HG03442 (cell line): ENCODE measurements at regions not wholly inside any gene's neighbourhood (a gene's known extent, or its start where the extent isn't known, plus 50 kb on each side); places are given as distances from the start of the nearest gene placed in this dataset.
A peak's percentile ranks its signal among the peaks of the same experiment; 100 is the strongest.
"Not testable (repeated sequence)": the region's sequence is repeated elsewhere in the genome, so short reads cannot be mapped to it uniquely, and the experiment has no call there.

Source experiments
- ATAC-seq: cut with Tn5 transposase; IDR thresholded peaks from one replicate; pipeline ENCODE4 v1.9.1; 2021; ENCODE audit warnings: mild to moderate bottlenecking, moderate library complexity; ENCODE audit not compliant: unreplicated experiment

DNA sequence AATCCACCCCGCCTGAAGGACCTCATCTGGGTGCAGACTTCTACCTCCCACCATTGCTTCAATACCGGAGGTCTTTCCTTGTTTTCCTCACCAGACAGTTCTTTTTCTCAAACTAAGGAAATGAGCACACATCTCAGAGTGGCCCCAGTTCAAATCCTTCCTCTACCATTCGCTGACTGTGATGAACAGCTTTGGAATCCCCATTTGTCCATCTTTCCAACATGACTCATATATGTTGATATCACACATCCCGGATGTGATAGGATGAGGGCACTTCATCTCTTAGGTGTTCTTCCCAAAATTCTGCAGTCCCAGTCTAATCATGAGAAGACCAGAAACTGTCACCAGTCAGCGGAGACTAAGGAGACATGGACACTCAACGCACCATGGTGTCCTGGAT, 67.9 kb upstream of the SMURF2 start:
- not testable (repeated sequence) for ATAC-seq

DNA sequence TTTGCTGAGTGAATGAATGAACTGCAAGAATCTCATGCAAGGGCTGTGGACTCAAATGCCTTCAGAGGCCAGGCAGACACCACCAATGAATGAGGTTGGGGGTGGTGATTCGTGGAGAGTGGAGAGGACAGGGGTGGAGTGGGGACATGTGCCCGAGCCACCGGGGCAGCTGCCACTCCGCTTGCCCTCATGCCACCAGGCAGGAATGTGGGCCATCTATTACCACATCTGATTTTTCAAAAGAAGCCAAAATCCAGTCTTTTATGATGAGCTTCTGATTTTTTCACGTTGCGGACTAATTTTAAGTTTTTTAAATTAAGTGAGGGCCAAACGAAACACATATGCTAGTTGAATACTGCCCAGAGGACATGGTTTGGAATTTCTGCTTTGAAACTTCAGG, 67.1 kb upstream of the SMURF2 start:
- ATAC-seq, result no peak

DNA sequence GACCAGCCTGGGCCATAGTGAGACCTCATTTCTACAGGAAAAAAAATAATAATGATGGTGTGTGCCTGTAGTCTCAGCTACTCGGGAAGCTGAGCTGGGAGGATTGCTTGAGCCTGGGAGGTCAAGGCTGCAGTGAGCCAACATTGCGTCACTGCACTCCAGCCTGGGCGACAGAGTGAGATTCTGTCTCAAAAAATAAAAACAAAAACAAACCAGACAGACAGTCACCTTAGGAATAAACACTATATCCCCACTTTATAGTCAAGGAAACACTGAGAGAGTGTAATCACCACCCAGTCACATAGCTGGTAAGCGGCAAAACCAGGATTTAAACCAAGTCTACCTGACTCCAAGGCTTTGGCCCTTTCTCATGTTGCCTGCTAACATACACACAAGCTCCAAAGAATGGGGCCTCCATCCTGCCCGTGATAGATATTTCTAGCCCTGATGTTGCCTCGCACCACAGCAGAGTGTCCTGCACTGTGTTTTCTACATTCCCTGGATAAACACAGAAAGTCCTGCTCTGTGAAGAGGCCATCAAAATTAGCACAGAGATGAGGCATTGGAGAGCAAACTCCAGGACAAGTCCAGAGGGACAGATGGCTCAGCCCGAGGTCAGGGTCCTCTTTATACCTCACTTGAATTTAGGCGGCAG, 66.1 kb upstream of the SMURF2 start:
- no peak for ATAC-seq

DNA sequence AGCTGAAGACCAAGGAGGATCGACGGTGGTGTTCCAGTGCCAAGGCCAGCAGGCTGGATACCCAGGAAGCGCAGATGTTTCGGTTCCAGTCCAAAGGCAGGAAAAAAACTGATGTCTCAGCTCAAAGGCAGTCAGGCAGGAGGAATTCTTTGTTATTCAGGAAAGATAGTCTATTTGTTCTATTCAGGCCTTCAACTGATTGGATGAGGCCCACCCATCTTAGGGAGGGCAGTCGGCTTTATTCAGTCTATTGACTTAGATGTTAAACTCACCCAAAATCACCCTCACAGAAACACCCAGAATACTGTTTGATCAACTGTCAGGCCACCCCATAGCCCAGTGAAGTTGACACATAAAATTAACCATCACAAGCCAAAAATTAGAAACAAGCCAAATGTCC, 63.9 kb upstream of the SMURF2 start:
- not testable (repeated sequence) for ATAC-seq

DNA sequence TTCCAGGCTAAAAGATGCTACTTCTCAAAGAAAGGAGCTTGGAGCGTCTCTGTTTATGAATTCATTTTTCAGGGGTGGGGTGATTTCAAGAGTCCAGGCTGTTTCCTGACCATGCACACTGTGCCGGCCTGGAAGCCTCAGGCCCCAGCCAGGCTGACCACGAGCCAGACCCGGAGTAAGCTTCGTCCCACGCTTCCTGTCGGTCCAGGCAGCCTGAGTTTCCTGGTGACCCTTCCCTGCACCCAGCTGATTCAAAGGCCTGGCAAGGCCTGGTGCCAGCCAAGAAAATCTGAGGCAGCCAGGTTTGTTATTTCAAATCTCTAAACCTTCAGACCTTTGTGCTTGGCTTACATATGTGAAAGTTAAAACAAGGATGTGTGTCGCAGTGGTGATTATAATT, 62.1 kb upstream of the SMURF2 start:
- not testable (repeated sequence) for ATAC-seq

DNA sequence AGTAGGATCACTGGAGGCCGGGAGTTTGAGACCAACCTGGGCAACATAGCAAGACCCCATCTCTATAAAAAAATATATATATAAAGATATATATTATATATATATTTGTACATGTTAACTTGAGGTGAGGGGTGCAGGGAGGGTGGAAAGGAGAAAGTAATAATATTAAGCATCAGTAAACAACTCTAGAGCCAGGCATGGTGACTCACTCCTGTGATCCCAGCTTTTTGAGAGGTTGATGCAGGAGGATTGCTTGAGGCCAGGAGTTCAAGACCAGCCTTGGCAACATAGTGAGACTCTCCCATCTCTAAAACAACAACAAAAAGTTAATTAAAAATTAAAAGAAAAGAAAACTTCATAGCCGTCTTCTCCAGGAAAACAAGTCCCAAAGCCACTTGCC, 61.7 kb upstream of the SMURF2 start:
- no peak for ATAC-seq

DNA sequence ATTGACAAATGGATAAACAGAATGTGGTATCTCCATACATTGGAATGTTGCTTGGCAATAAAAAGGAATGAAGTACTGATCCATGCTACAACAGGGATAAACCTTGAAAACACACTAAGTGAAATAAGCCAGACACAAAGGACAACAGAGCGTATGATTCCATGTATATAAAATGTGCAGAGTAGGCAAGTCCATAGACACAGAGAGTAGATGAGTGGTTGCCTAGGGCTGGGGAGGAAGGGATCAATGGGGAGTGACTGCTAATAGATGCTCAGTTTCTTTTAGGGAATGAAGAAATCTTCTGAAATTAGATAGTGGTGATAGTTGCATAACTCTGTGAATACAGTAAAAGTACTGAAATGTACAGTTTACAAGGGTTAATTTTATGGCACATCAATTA, 59.4 kb upstream of the SMURF2 start:
- ATAC-seq, result not testable (repeated sequence)

DNA sequence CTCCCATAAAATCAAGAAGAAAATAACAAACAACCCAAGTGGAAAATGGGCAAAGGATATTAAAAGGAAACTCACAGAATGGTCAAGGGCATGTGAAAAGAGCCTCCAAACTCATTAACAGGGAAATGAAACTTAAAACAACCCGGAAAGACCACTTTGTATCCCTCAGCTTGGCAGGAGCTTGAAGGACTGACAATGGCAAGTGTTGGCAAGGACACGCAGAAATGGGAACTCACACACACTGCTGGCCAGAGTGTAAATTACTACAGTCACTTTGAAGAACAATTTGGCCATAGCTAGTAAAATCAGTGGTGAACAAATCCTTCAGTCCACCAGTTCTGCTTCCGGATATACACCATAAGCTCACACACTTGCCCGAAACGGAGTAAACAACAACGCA, 58.1 kb upstream of the SMURF2 start:
- not testable (repeated sequence) for ATAC-seq

DNA sequence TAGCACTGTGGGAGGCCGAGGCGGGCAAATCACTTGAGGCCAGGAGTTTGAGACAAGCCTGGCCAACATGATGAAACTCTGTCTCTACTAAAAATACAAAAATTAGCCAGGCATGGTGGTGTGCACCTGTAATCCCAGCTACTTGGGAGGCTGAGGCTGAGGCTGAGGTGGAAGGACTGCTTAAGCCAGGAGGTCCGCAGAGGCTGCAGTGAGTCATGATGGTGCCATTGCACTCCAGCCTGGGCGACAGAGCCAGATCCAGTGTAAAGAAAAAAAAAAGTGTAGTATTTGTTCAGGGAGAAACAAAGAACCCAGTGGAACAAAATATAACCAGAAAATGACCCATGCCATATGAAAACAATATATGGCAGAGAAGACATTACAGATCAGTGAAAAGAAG, 57.4 kb upstream of the SMURF2 start:
- not testable (repeated sequence) for ATAC-seq

DNA sequence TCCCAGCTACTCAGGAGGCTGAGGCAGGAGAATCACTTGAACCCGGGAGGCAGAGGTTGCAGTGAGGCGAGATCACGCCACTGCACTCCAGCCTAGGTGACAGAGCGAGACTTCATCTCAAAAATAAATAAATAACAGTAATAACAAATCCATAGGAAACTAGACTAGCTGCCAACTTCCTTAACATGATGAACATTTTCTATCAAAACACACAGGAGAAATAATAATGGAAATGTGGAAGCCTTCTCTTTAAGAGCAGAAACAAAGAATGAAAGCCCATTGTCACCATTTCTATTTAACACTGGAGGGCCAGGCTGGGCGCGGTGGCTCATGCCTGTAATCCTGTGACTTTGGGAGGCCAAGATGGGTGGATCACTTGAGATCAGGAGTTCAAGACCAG, 56.7 kb upstream of the SMURF2 start:
- ATAC-seq, result not testable (repeated sequence)

DNA sequence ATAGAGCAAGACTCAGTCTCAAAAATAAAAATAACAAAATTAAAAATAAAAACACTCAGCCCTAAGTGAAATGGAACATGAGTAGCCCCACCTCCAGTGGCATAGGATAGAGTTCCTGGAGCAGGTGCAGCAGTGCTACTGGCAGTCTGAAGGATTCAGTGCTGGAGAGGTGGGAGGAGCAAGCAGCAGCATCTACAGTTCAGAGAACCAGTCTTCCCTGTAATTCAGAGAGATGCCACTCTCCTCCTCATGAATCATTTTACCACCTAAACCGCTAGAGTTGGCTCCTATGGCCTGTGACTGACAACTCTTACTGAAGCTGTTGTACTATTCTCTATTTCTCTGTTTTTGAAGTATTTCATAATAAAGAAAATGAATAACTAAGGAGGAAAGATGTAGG, 56.0 kb upstream of the SMURF2 start:
- ATAC-seq, result no peak

DNA sequence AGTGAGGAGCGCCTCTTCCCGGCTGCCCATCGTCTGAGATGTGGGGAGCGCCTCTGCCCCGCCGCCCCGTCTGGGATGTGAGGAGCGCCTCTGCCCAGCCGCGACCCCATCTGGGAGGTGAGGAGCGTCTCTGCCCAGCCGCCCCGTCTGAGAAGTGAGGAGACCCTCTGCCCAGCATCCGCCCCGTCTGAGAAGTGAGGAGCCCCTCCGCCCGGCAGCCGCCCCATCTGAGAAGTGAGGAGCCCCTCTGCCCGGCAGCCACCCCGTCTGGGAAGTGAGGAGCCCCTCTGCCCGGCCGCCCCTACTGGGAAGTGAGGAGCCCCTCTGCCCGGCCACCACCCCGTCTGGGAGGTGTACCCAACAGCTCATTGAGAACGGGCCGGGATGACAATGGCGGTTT, 54.4 kb upstream of the SMURF2 start:
- ATAC-seq, result not testable (repeated sequence)

DNA sequence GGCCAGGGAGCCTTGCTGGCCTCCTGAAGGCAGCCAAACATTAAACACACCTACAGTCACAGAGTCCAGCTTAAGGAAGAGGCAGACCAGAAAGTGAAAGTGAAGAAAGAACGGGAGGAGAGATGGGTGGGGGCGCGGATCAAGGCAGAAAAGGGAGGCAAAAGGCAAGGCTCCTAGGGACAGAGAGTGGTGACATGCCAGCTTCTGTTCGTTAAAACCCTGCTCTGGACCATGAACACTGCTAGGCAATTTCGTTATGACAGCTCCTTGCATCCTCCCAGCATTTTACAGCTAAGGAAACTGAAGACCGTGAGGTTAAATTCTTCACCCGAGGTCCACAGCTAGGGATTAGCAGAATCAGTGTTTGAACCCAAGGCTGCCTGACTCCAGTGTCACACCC, 51.7 kb upstream of the SMURF2 start:
- ATAC-seq, result not testable (repeated sequence)

DNA sequence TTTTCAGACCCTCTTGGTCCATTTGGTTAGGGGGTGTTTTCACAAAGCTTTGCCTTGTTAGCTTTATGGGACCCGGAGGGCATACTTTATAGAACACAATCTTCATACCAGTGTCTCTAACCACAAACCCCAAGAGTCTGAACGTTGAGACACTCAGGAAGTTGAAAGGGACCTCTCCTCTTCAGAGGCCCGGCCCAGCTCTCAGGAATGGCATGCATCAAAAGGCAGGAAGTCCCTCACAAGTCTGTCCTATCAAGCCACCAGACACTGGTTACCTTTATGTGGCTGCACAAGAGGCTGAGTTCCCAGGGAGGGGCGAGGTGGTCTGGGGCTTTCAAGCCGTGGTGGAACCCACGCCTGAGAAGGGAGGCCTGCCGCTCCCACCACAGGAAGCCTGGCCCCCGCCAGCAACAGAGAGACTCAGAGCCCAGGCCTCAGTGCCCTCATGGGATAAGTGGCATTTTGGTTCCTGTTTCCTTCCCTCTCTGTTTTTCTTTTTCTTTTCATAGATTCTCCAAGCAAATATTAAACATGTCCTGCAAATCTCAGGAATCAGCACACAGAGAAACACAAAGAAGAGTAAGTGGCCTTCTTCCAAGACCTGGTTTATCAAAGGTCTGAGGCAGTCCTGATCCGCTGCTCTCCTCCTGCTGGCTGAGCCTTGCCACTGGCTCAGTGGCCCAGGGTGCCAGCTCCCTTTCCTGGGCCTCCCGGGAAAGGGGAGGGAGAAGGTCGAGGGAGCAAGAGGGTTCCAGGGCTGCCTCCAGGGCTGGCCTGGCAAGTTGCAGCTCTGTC, 50.6 kb upstream of the SMURF2 start:
- ATAC-seq, result peak; percentile 41
